ENCODE measurements at regions not wholly inside any gene's neighbourhood (a gene's known extent, or its start where the extent isn't known, plus 50 kb on each side); places are given as distances from the start of the nearest gene placed in this dataset.
"Not testable (repeated sequence)": the region's sequence is repeated elsewhere in the genome, so short reads cannot be mapped to it uniquely, and the experiment has no call there.

DNA sequence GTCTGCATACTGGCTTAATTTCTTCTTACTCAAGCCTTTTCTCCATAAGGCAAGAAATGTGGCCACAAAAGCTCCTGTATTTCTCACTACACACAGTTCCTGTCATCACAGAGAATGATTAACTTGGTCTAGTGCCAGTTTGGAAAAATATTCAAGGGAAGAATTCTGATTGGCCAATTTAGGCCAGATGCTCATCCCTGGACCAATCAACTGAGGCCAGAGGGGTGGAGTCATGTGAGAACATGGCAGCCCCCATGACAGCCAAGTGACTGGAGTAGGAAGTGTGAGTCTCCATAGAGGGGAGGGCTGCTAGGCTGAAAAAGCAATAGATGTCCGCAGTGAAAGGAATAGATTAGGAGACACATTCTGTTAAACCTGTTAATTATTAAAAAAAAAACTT lies 56.4 kb upstream of the EEF2KMT start:
- DNase-seq (ENCODE audit: low spot score), result not testable (repeated sequence)

DNA sequence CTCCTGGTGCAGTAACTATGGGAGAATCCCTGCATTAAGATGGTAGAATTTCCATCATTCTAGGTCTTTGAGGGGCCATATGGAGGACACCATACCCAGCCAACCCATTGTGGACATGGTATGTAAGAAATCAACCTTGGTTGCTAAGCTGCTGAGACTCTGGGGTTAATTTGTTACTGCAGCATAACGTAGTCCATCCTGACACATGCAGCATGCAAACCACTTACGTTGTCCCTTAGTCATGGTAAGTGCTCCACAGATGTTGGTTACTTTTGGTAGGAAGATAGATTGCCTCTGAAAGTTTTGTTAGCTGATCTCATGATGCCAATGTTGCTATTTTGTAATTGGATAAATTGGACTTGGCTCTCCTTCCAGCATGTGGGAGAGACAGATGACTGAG lies 53.8 kb upstream of the EEF2KMT start:
- not testable (repeated sequence) for DNase-seq (ENCODE audit: low spot score)
